GM12878 (cell line): ENCODE measurements at regions not wholly inside any gene's neighbourhood (a gene's known extent, or its start where the extent isn't known, plus 50 kb on each side); places are given as distances from the start of the nearest gene placed in this dataset.

Experiments used
- ATAC-seq: fragments of 200-7000 bp; cut with Tn5 transposase; 3 replicates; pipeline ENCODE4 v1.9.1; 2020; ENCODE audit warnings: mild to moderate bottlenecking, moderate library complexity
- BruUV-seq: library from RNA; stranded (reverse); fragments of 400-500 nt; replicated peaks from 2 replicates; lab custom pipeline; 2021; lab: Mats Ljungman, UMichigan
- CTCF ChIA-PET: fragments of 300-600 bp; sonication (Branson Sonifier 250); formaldehyde crosslinking; extraction: SDS; loops from one replicate; lab custom pipeline; 2021; ENCODE audit warnings: inconsistent platforms; lab: Yijun Ruan, JAX
- POLR2A ChIA-PET: fragments of 350-600 bp; formaldehyde crosslinking; extraction: SDS; loops from one replicate; lab custom pipeline; 2021; ENCODE audit warnings: inconsistent platforms; lab: Charles Lee
- RAD21 ChIA-PET: fragments of 300-600 bp; sonication (Branson Sonifier 250); formaldehyde crosslinking; loops from one replicate; lab custom pipeline; 2023; ENCODE audit warnings: antibody characterized with exemption; ENCODE audit not compliant: unreplicated experiment; lab: Charles Lee
- SMC1A ChIA-PET: fragments of 300-600 bp; sonication (Branson Sonifier 250); formaldehyde crosslinking; loops from one replicate; lab custom pipeline; 2023; ENCODE audit not compliant: unreplicated experiment, uncharacterized antibody; lab: Charles Lee
- DNase-seq: peaks from one replicate; pipeline ENCODE4 v3.0.0-alpha.2; 2011; ENCODE audit warnings: low read depth, low spot score
- FAIRE-seq: peaks from 3 replicates; lab custom pipeline; 2011; peaks lifted over from hg19 to GRCh38; lab: Jason Lieb, UNC
- H2AFZ ChIP-seq: 2 replicates; pipeline ENCODE4 v1.6.0; 2011; ENCODE audit warnings: low read depth, low read length, control low read depth; ENCODE audit not compliant: control insufficient read depth
- H3K27ac ChIP-seq: 2 replicates; pipeline ENCODE4 v1.5.1; 2011; ENCODE audit warnings: control low read depth; ENCODE audit not compliant: control insufficient read depth, insufficient read depth
- H3K27me3 ChIP-seq, 2 experiments: replicated peaks in 1 of 2; 2 replicates each; pipeline versions ENCODE4 v1.6.0 to v1.6.1; 2011; ENCODE audit warnings: low read length in 1 of 2; ENCODE audit not compliant: control insufficient read depth in 2 of 2, insufficient read depth in 2 of 2
- H3K36me3 ChIP-seq, 2 experiments: 2 replicates each; pipeline ENCODE4 v1.5.1; 2011; ENCODE audit warnings: low read length in 1 of 2; ENCODE audit not compliant: control insufficient read depth in 2 of 2, insufficient read depth in 2 of 2
- H3K4me1 ChIP-seq: 2 replicates; pipeline ENCODE4 v1.6.1; 2011; ENCODE audit warnings: mild to moderate bottlenecking, low read length, moderate library complexity, mixed read lengths; ENCODE audit not compliant: control insufficient read depth, insufficient read depth
- H3K4me2 ChIP-seq: 2 replicates; pipeline ENCODE4 v1.6.0; 2011; ENCODE audit warnings: control low read depth; ENCODE audit not compliant: control insufficient read depth, insufficient read depth
- H3K4me3 ChIP-seq: fragments of 200-600 bp; sonication (generic); 2 replicates; pipeline ENCODE4 v1.5.1; 2016
- H3K79me2 ChIP-seq: 2 replicates; pipeline ENCODE4 v1.6.0; 2011; ENCODE audit warnings: low read length; ENCODE audit not compliant: control insufficient read depth, insufficient read depth
- H3K9ac ChIP-seq: 2 replicates; pipeline ENCODE4 v1.8.0; 2011; ENCODE audit warnings: low read length, control low read depth, mixed read lengths; ENCODE audit not compliant: control insufficient read depth, insufficient read depth
- H3K9me3 ChIP-seq: replicated peaks from 3 replicates; pipeline ENCODE4 v1.5.1; 2011; ENCODE audit warnings: mild to moderate bottlenecking, low read length; ENCODE audit not compliant: control insufficient read depth, insufficient read depth
- H4K20me1 ChIP-seq: 2 replicates; pipeline ENCODE4 v1.6.0; 2011; ENCODE audit not compliant: control insufficient read depth, insufficient read depth
- CREB1 ChIP-seq: IDR thresholded peaks from 2 replicates; pipeline ENCODE4 v1.6.1; 2012; ENCODE audit warnings: low read depth, mild to moderate bottlenecking, inconsistent platforms
- CREM ChIP-seq: IDR thresholded peaks from 2 replicates; pipeline ENCODE4 v1.6.1; 2014; ENCODE audit warnings: antibody characterized with exemption, low read depth
- ESRRA ChIP-seq: IDR thresholded peaks from 2 replicates; pipeline ENCODE4 v1.6.1; 2012; ENCODE audit warnings: mild to moderate bottlenecking, low read length, improper control_type of control experiment
- ETV6 ChIP-seq, 2 experiments: fragments of 450-650 bp in 1 of 2; IDR thresholded peaks in 1 of 2; conservative IDR thresholded peaks in 1 of 2; 2 replicates each; pipeline ENCODE4 v1.6.1; 2014; ENCODE audit warnings: antibody characterized with exemption in 1 of 2, borderline replicate concordance in 1 of 2, low read depth in 1 of 2, mild to moderate bottlenecking in 1 of 2, moderate library complexity in 1 of 2
- GATAD2B ChIP-seq: fragments of 450-650 bp; conservative IDR thresholded peaks from 2 replicates; pipeline ENCODE4 v1.6.1; 2017; ENCODE audit warnings: low read depth, mild to moderate bottlenecking, moderate library complexity
- MEF2B ChIP-seq: fragments of 450-650 bp; IDR thresholded peaks from 2 replicates; pipeline ENCODE4 v1.6.1; 2018; ENCODE audit warnings: mild to moderate bottlenecking, moderate library complexity; ENCODE audit not compliant: partially characterized antibody, poor library complexity, severe bottlenecking
- PAX5 ChIP-seq: IDR thresholded peaks from 2 replicates; pipeline ENCODE4 v1.6.1; 2011; ENCODE audit warnings: low read depth, low read length, borderline replicate concordance
- PML ChIP-seq: IDR thresholded peaks from 2 replicates; pipeline ENCODE4 v1.6.1; 2012; ENCODE audit warnings: low read length, inconsistent platforms
- RB1 ChIP-seq: fragments of 450-650 bp; formaldehyde crosslinking; IDR thresholded peaks from 2 replicates; pipeline ENCODE4 v1.6.1; 2017; ENCODE audit warnings: mild to moderate bottlenecking, borderline replicate concordance
- WGBS: methylation state at CpG from one replicate; pipeline ENCODE4 v1.1.6; 2016; ENCODE audit warnings: low lambda C conversion rate; ENCODE audit not compliant: insufficient replicate concordance, insufficient coverage; ENCODE audit errors: missing lambda C conversion rate; 5-methylcytosine and 5-hydroxymethylcytosine counted together
- in situ Hi-C: fragments of 300-500 bp; cut with MboI; formaldehyde crosslinking; loops from 9 replicates; pipeline ENCODE4 v1.14.3; 2018; ENCODE audit warnings: mixed read lengths
- intact Hi-C: fragments of 100-400 bp; cut with micrococcal nuclease; formaldehyde crosslinking; loops from one replicate; pipeline ENCODE4 v1.14.2; 2022; ENCODE audit not compliant: unreplicated experiment
- TF ChIP-seq, protein P1 (sequence below): IDR thresholded peaks from 2 replicates; pipeline ENCODE4 v1.6.1; 2011; ENCODE audit warnings: borderline replicate concordance, low read depth, mild to moderate bottlenecking, moderate library complexity, low read length; ENCODE audit not compliant: insufficient read depth, poor library complexity, severe bottlenecking
- TF ChIP-seq, protein P2 (sequence below): fragments of 450-650 bp; IDR thresholded peaks from 2 replicates; pipeline ENCODE4 v1.6.1; 2017; ENCODE audit warnings: antibody characterized with exemption, mild to moderate bottlenecking, moderate library complexity

DNA sequence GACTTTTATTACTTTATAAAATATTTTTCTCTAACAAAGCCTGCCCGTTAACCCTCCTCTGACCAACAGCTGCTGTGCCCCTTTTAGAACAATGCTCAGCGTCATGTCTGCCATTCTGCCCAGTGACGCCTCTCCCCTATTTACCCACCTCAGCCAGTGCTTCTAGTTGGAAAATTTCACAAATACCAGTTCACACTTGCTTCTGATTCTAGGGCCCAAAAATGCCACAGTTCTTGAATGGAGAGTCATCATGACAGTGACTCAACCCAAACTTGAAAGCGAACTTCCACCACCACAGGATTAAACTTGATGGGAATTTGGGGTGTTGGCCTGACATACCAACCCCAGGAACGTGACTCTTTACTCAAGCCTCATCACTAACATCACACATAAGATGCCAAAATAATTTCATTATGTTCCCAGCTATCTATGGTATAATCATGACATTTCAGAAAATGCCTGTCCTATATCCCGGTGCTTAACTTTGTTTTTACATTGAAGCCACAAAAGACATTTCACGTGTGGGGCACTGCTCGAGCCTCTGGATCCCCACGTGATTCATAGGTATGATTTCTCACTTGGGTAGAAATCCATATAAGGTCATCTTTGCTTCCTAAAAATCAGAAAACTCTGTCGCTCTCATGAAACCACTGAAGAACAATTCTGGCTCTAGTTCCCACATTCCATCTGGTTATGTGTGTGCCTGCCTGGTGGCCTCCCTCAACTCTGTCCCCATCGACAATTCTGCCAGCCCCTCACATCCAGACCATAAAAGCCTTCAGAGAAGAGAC, 220.9 kb downstream of the ACTL7B start:
- no peak for FAIRE-seq

More for the DNA sequence above, 220.9 kb downstream of the ACTL7B start:
- H3K4me2 ChIP-seq, result no peak overlapping the region
- intact Hi-C loops, result no loop called here
- no peaks in the 10 kb centered on the region for H3K9me3 ChIP-seq
- no peaks in the 10 kb centered on the region for H3K79me2 ChIP-seq
- no peak overlapping the region for H3K27ac ChIP-seq
- POLR2A ChIA-PET, result no interaction called here
- SMC1A ChIA-PET, result no interaction called here
- WGBS, result 30% methylated on average over 11 of the region's 11 CpGs
- no peak overlapping the region for H2AFZ ChIP-seq
- ATAC-seq (no peak), DNase-seq (no peak)
- H3K4me3 ChIP-seq, result no peak overlapping the region
- no peak overlapping the region for H3K9ac ChIP-seq
- in situ Hi-C loops, result no loop called here
- no peaks in the 10 kb centered on the region for H3K36me3 ChIP-seq
- H3K4me1 ChIP-seq, result no peaks in the 10 kb centered on the region
- RAD21 ChIA-PET, result no interaction called here
- H4K20me1 ChIP-seq, result no peaks in the 10 kb centered on the region
- no TSS peak for BruUV-seq
- H3K27me3 ChIP-seq, result 0 out of 4 replicates have a peak, but pooled peaks cover 0 to 2% of the 10 kb centered on the region in 2 experiments
- CTCF ChIA-PET, result no interaction called here
- TF ChIP-seq CREB1 (no peak), CREM (no peak), PAX5 (no peak), ESRRA (no peak), MEF2B (no peak), PML (no peak), ETV6 (conservative IDR thresholded peaks at IDR 0.05 in 1 of 2, IDR thresholded peaks at IDR 0.05 in 1 of 2; ENCODE audit: borderline replicate concordance in 1 of 2, low read depth in 1 of 2) (no peak), RB1 (no peak), GATAD2B (no peak)
- TF ChIP-seq, protein P1, sequence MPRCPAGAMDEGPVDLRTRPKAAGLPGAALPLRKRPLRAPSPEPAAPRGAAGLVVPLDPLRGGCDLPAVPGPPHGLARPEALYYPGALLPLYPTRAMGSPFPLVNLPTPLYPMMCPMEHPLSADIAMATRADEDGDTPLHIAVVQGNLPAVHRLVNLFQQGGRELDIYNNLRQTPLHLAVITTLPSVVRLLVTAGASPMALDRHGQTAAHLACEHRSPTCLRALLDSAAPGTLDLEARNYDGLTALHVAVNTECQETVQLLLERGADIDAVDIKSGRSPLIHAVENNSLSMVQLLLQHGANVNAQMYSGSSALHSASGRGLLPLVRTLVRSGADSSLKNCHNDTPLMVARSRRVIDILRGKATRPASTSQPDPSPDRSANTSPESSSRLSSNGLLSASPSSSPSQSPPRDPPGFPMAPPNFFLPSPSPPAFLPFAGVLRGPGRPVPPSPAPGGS, result no peak
- TF ChIP-seq, protein P2, sequence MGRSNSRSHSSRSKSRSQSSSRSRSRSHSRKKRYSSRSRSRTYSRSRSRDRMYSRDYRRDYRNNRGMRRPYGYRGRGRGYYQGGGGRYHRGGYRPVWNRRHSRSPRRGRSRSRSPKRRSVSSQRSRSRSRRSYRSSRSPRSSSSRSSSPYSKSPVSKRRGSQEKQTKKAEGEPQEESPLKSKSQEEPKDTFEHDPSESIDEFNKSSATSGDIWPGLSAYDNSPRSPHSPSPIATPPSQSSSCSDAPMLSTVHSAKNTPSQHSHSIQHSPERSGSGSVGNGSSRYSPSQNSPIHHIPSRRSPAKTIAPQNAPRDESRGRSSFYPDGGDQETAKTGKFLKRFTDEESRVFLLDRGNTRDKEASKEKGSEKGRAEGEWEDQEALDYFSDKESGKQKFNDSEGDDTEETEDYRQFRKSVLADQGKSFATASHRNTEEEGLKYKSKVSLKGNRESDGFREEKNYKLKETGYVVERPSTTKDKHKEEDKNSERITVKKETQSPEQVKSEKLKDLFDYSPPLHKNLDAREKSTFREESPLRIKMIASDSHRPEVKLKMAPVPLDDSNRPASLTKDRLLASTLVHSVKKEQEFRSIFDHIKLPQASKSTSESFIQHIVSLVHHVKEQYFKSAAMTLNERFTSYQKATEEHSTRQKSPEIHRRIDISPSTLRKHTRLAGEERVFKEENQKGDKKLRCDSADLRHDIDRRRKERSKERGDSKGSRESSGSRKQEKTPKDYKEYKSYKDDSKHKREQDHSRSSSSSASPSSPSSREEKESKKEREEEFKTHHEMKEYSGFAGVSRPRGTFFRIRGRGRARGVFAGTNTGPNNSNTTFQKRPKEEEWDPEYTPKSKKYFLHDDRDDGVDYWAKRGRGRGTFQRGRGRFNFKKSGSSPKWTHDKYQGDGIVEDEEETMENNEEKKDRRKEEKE, result no peak
